NB4 (cell line): ENCODE measurements at regions not wholly inside any gene's neighbourhood (a gene's known extent, or its start where the extent isn't known, plus 50 kb on each side); places are given as distances from the start of the nearest gene placed in this dataset.

ENCODE experiments used
- POLR2A ChIP-seq: IDR thresholded peaks from 2 replicates; pipeline ENCODE4 v1.6.1; 2011; ENCODE audit warnings: mild to moderate bottlenecking; ENCODE audit not compliant: insufficient read length; ENCODE audit errors: extremely low read depth
- TF ChIP-seq, protein P1 (sequence below): IDR thresholded peaks from one replicate; pipeline ENCODE4 v1.5.1; 2012; ENCODE audit warnings: low read depth, low read length

DNA sequence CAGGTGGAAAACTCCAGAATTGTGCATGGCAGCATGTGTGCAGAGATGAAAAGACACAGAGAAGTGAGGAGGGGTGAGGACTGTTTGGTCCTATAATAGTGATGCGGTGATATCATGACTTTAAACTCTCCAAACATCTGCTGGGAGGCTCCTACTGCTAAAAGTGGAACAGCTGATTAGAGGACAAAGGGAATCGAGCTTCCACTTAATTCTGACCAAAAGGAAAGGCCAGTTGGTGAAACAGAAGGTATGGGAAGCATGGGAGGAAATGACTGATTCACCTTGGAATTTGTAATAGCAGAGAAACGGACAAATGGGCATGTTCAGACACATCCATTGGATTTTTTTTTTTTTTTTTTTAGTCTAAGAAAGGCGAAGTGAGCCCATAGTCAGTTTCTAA, 67.5 kb upstream of the MAMDC2 start:
- TF ChIP-seq, protein P1, sequence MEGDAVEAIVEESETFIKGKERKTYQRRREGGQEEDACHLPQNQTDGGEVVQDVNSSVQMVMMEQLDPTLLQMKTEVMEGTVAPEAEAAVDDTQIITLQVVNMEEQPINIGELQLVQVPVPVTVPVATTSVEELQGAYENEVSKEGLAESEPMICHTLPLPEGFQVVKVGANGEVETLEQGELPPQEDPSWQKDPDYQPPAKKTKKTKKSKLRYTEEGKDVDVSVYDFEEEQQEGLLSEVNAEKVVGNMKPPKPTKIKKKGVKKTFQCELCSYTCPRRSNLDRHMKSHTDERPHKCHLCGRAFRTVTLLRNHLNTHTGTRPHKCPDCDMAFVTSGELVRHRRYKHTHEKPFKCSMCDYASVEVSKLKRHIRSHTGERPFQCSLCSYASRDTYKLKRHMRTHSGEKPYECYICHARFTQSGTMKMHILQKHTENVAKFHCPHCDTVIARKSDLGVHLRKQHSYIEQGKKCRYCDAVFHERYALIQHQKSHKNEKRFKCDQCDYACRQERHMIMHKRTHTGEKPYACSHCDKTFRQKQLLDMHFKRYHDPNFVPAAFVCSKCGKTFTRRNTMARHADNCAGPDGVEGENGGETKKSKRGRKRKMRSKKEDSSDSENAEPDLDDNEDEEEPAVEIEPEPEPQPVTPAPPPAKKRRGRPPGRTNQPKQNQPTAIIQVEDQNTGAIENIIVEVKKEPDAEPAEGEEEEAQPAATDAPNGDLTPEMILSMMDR, result no peak
- TF ChIP-seq POLR2A, result no peak
